ENCODE measurements at regions not wholly inside any gene's neighbourhood (a gene's known extent, or its start where the extent isn't known, plus 50 kb on each side); places are given as distances from the start of the nearest gene placed in this dataset.

DNA sequence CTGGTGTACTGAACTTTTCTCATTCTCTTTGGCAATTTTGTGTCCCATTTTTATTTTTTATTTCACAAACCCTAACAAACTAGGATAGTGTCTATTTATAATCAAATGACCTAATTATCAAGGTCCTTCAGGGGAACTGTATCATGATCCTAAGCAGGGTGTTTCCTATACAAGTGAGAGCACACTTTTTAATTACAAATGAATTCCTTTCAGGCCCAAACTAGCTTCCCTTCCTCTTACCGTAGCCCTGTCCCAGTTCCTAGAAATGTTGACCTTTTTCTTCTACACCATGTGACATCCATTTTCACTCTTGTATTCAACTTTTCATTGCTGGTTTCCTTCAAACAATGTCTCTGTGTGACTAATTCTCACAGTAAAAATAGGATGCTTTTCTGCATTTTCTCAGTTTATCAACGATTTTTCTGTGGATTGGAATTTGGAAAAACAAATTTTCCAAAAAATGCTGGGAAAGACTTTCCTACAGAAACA, 411.4 kb downstream of the CCDC91 start:
- no peak for DNase-seq (ENCODE audit: low spot score)

DNA sequence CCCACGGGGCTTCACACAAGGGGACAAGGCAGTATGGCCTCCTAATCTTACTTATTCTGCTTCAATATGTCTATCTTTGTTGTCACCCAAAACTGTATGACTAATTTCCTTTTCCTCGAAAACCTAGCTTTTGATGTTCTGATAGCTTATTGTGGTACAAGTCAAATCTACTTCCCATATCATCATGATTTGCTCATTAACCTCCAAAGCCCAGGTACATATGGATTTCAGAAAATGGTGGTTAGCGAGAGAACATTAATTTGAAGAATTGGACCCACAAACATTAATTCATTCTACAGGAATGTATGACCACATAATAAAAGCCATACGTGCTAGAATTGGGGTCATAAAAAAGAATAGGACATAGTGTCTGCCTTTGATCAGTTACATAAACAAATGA, 412.5 kb downstream of the CCDC91 start:
- DNase-seq (ENCODE audit: low spot score): no peak

- no peak for DNase-seq (ENCODE audit: low spot score)
Observed at GRCh38 chr12:28603239-28603638, 413.0 kb downstream of the CCDC91 start.

GRCh38 chr12:28603801-28604200, 413.5 kb downstream of the CCDC91 start:
- DNase-seq (ENCODE audit: low spot score): no peak

DNA sequence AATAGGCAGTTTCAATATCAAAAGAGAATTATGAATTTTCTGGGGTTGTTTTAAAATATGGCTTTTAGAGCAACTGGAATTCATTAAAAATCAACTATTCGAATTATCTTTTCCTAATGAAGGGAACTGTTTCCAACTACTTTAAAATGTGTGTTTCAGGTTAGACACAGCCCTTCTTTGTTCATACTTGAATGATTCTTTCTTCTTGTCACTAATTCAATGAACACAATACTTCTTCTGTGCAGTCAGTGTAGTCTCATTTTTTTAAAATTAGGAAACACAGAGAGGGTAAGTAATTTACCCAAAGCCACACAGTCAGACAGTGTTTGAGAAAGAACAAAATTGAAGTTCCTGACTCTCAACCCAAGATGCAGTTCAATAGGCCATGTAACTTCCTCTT, 414.0 kb downstream of the CCDC91 start:
- DNase-seq (ENCODE audit: low spot score): no peak

DNA sequence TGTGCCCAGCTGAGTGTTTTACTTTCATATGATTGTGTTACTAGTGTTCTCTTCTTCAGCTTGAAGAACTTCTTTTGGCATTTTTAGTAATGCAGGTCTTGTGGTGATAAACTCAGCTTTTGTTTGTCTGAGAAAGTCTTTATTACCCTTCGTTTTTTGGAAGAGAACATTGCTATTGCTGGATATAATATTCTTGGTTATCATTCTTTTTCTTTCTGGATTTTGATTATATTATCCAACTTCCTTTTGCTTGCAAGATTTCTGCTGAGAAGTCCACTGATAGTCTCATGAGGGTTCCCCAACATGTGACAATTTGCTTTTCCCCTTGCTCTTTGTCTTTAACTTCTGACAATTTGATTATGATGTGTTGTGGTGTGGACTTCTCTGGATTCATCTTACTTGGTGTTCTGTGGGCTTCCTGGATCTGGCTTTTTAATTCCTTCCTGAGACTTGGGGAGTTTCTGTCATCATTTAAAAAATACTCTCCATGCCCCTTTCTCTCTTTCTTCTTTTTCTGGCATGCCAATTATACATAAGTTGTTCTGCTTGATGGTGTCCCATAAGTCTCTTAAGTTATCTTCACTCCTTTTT, 416.8 kb downstream of the CCDC91 start:
- no peak for DNase-seq (ENCODE audit: low spot score)

GRCh38 chr12:28610401-28611114, 420.3 kb downstream of the CCDC91 start:
- DNase-seq (ENCODE audit: low spot score): no peak

DNA sequence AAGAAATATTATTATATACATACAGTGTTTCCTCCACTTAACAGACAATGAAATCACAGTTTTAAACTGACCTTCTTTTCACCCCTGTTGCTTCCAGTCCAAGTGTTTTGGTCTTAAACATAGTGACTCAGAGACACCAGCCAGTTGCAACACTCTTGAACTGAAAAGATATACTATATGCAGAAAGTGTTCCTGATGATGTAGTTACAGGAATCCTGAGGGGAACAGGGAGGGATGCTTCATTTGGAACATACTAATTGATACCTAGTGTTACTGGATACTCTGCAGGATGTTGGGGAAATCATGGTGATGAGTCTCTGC, 420.8 kb downstream of the CCDC91 start:
- no peak for DNase-seq (ENCODE audit: low spot score)

GRCh38 chr12:28611449-28611848, 421.2 kb downstream of the CCDC91 start:
- no peak for DNase-seq (ENCODE audit: low spot score)

- DNase-seq (ENCODE audit: low spot score): no peak
Observed at GRCh38 chr12:28618171-28618570, 427.9 kb downstream of the CCDC91 start.

DNA sequence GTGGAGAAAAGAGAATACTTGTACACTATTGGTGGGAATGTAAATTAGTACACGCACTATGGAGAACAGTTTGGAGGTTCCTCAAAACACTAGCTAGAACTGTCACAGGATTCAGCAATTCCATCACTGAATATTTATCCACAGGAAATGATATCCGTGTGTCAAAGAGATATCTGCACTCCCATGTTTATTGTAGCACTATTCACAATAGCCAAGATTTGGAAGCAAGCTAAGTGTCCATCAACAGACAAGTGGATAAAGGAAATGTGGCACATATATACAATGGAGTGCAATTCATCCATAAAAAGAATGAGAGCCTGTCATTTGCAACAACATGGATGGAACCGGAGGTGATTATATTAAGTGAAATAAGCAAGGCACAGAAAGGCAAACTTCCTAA, 428.5 kb downstream of the CCDC91 start:
- DNase-seq (ENCODE audit: low spot score): no peak

DNA sequence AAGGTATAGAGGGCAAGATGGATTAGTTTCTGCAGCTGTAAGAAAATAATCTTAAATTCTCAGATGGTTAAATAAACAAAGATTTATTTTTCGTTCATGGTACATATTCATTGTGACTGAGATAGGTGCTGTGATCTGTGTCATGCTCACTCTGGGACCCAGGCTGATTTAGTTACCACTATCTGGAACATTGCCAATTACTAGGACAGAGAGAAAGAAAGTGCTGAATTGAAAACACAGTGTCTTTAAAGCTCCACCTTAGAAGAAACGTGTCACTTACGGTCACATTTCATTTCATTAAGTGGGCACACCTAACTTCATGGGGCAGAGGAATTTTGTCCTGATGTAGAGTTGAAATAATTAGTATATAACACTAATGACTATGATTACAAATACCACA, 430.0 kb downstream of the CCDC91 start:
- DNase-seq (ENCODE audit: low spot score): no peak

DNA sequence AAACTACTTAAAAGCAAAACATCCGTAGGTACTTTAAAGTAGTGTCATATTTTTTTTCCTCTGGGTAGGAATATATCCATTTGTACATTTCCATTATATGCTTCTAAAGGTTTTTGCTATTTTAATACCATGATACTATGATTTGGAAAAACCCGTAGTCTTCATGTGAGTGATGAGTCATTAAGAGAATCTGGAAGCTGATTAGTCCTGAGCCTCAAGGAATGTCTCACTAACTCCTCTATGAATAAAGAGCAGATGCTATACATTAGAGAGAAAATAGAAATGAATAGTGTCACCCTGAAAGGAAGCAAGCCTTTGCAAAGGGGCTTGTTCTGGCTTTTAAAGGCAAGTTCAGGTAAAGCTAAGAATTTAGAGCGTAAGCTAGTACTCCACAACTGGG, 432.1 kb downstream of the CCDC91 start:
- no peak for DNase-seq (ENCODE audit: low spot score)

DNA sequence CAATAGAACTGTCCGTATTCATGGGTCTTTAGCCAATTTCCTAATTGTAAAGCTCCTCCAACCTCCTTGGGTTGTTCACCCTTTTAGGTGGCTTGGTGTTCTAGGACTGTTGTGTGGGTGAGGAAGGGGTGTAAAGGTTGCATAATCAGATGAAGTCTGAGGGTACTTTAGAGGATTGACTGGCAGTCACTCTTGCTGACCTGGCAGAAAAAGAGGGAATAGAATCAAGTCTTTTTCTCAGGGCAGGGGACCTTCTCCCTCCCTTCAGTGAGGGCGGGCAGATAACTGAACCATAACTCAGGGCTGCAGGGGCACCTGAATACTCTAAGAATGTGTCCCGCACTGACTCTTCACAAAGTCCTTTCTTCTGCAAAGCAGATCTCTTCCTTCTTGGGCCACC, 436.2 kb downstream of the CCDC91 start:
- no peak for DNase-seq (ENCODE audit: low spot score)

GRCh38 chr12:28629691-28630090, 439.4 kb downstream of the CCDC91 start:
- DNase-seq (ENCODE audit: low spot score): no peak

GRCh38 chr12:28631831-28632230, 441.6 kb downstream of the CCDC91 start:
- DNase-seq (ENCODE audit: low spot score): no peak

DNA sequence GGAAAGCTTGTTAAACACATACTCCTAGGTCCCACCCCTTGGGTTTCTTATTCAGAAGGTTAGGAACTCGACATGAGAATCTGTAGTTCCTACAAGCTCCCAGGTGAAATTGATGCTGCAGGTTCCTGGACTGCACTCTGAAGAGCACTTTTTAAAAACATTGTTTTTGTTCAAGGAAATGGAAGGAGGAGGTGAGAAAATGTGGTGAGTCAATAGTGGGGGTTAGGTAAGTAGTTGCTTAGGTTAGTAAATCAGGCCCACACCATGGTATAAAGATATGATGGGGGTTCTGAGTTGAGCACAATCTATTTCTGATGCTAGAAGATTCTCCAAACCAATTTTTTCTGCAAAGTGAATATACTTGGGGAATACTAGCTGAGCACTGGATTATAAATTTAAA, 450.3 kb downstream of the CCDC91 start:
- DNase-seq (ENCODE audit: low spot score): no peak

DNA sequence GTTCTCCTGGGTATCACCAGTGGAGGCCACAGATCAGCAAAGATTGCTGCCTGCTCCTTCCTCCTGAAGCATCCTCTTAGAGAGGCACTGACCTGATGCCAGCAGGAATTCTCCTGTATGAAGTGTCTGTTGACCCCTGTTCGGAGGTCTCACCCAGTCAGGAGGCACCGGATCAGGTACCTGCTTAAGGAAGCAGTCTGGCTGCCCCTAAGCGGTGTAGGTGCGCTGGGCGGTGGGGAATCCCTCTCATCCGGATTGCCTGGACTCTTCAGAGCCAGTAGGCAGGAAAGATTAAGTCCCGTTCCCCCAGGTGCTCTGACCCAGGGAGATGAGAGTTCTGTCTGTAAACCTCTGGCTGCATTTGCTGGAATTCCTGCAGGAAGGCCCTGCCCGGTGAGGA, 455.2 kb downstream of the CCDC91 start:
- no peak for DNase-seq (ENCODE audit: low spot score)

DNA sequence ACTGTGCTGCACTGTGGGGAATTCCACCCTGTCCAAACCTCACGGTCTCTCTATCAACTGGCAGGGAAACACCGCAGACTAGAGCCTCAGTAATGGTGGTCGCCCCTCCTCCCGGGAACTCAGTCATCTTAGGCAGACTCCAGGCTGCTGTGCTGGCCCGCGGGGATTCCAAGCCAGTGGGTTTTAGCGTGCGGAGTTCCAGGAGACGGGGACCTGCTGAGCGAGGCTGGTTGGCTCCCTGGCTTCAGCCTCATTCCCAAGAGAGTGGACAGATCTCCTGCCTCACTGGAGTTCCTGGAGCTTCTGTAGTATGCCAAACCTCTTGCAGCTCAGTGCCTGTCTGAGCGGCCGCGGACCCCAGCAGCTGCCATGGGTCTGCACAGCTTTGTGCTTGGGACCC, 455.6 kb downstream of the CCDC91 start:
- DNase-seq (ENCODE audit: low spot score): no peak

GRCh38 chr12:28650906-28651305, 460.6 kb downstream of the CCDC91 start:
- no peak for DNase-seq (ENCODE audit: low spot score)

DNA sequence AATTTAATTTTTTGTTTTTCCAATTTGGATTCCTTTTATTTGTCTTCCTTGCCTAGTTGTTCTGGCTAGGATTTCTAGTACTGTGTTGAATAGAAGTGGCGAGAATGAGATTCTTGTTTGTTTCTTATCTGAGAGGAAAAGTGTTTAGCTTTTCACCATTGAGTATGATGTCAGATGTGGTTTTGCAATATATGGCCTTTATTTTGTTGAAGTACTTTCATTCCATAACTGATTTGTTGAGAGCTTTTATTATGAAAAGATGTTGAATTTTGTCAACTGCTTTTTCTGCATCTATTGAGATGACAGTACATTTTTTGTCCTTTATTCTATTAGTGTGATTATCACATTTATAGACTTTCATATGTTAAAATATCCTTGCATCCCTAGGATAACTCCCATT, 462.0 kb downstream of the CCDC91 start:
- DNase-seq (ENCODE audit: low spot score): no peak

DNA sequence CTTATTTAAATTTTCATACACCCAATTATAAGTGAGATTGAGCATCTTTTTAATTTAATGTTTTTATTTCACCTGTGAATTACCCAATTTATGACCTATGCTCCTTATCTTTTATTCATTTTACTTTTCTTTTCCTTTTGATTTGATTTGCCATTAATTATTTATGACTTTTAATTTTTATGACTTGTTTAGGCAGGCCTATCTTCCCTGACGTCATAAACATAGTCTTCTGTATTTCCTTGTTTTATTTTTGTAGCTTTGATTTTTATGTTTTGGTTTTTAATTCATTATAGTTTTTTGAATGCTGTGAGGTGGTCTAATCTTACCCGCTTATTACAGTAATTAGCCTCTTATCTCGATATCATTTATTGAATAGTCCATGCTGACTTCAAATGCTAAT, 467.1 kb upstream of the FAR2 start:
- DNase-seq (ENCODE audit: low spot score): no peak

GRCh38 chr12:28683366-28683765, 465.7 kb upstream of the FAR2 start:
- no peak for DNase-seq (ENCODE audit: low spot score)
